C4-2B (cell line): ENCODE measurements at regions not wholly inside any gene's neighbourhood (a gene's known extent, or its start where the extent isn't known, plus 50 kb on each side); places are given as distances from the start of the nearest gene placed in this dataset.

ENCODE experiments used
- CTCF ChIP-seq: fragments of 450-650 bp; conservative IDR thresholded peaks from 2 replicates; pipeline ENCODE4 v1.5.1; 2017; ENCODE audit warnings: mild to moderate bottlenecking
- ZFX ChIP-seq: fragments of 450-650 bp; IDR thresholded peaks from 2 replicates; pipeline ENCODE4 v1.6.1; 2017

GRCh38 chr2:173500953-173501352 is 146.3 kb downstream of the CDCA7 start:
- TF ChIP-seq CTCF (no peak), ZFX (no peak)
